Nephron (organoid): ENCODE measurements at regions not wholly inside any gene's neighbourhood (a gene's known extent, or its start where the extent isn't known, plus 50 kb on each side); places are given as distances from the start of the nearest gene placed in this dataset.
"Not testable (repeated sequence)": the region's sequence is repeated elsewhere in the genome, so short reads cannot be mapped to it uniquely, and the experiment has no call there.

Experiments
- H3K27ac Mint-ChIP-seq, 3 experiments: 2 replicates each; pipeline ENCODE4 v1.8.0; 2020; ENCODE audit warnings: mixed read lengths in 3 of 3, mild to moderate bottlenecking in 2 of 3, moderate library complexity in 1 of 3
- H3K27me3 Mint-ChIP-seq: 2 replicates; pipeline ENCODE4 v1.8.0; 2021; ENCODE audit warnings: low read depth, mild to moderate bottlenecking, moderate library complexity, mixed read lengths
- H3K36me3 Mint-ChIP-seq: 2 replicates; pipeline ENCODE4 v1.8.0; 2020; ENCODE audit warnings: low read depth, mixed read lengths
- H3K4me1 Mint-ChIP-seq: 2 replicates; pipeline ENCODE4 v1.8.0; 2020; ENCODE audit warnings: mixed read lengths
- H3K4me3 Mint-ChIP-seq, 3 experiments: 2 replicates each; pipeline ENCODE4 v1.8.0; 2020; ENCODE audit warnings: mild to moderate bottlenecking in 3 of 3, mixed read lengths in 3 of 3, moderate library complexity in 2 of 3
- H3K9me3 Mint-ChIP-seq: 2 replicates; pipeline ENCODE4 v1.8.0; 2020; ENCODE audit warnings: mixed read lengths
- TF ChIP-seq, protein P1 (sequence below), 3 experiments: fragments of 200-600 bp; sonication (generic); IDR thresholded peaks; one replicate each; pipeline ENCODE4 v1.5.0; 2021; ENCODE audit warnings: antibody characterized with exemption in 3 of 3; ENCODE audit not compliant: unreplicated experiment in 3 of 3

DNA sequence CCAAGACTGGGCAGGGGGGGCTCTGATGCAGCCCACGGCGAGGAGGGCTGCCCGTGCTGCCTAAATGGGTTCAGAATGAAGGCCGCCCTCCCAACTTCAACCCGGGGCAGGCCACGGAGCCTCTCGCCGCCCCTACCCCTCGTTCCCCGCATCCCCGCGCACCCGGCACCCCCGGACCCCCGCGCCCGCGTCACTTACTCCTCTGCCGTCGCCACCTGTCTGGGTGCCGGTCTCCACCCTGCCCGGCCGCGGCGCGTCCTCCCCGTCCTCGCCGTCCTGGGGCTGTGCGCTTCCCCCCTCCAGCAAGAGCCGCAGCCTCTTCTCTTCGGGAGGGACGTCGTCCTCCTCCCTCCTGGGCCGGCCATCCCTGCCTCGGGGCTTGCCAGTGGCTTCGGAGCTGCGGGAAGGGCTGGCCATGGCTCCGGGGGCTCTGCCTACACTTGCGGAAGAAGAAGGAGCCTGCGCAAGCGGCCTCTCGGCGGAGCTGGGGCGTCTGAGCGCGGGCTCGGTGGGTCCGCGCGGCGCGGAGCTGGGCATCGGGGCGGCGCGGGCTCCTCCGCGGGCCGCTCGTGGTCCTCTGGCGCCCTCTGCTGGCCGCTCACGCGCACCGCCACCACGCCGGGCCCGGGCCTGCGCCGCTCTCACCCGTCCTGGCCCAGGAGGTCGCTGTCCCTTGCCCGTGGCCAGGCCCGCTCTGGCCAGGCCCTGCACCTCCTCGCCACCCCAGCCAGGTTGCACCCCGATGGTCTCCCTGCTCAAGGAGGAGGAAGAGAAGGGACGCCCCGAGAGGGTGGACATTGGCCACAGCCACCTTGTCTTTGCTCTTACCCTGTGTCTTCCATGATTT, 59.3 kb upstream of the CLEC6A start:
- not testable (repeated sequence) for H3K4me1 Mint-ChIP-seq
- peaks cover 38% of the 10 kb centered on the region for H3K27me3 Mint-ChIP-seq

GRCh38 chr12:8397378-8397777, 58.4 kb upstream of the CLEC6A start:
- not testable (repeated sequence) for H3K36me3 Mint-ChIP-seq, H3K4me1 Mint-ChIP-seq, H3K27ac Mint-ChIP-seq, H3K4me3 Mint-ChIP-seq, H3K9me3 Mint-ChIP-seq
- peaks cover 33% of the 10 kb centered on the region for H3K27me3 Mint-ChIP-seq

More for the DNA sequence above, 59.3 kb upstream of the CLEC6A start:
- H3K9me3 Mint-ChIP-seq, H3K27ac Mint-ChIP-seq, H3K36me3 Mint-ChIP-seq: not testable (repeated sequence)
- TF ChIP-seq, protein P1, sequence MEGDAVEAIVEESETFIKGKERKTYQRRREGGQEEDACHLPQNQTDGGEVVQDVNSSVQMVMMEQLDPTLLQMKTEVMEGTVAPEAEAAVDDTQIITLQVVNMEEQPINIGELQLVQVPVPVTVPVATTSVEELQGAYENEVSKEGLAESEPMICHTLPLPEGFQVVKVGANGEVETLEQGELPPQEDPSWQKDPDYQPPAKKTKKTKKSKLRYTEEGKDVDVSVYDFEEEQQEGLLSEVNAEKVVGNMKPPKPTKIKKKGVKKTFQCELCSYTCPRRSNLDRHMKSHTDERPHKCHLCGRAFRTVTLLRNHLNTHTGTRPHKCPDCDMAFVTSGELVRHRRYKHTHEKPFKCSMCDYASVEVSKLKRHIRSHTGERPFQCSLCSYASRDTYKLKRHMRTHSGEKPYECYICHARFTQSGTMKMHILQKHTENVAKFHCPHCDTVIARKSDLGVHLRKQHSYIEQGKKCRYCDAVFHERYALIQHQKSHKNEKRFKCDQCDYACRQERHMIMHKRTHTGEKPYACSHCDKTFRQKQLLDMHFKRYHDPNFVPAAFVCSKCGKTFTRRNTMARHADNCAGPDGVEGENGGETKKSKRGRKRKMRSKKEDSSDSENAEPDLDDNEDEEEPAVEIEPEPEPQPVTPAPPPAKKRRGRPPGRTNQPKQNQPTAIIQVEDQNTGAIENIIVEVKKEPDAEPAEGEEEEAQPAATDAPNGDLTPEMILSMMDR (IDR thresholded peaks at IDR 0.05; ENCODE audit: unreplicated experiment in 3 of 3): peak; percentile 67 to 86 (median 77)
- H3K4me3 Mint-ChIP-seq: peak overlapping the region; percentile 65 to 78 (median 75)

DNA sequence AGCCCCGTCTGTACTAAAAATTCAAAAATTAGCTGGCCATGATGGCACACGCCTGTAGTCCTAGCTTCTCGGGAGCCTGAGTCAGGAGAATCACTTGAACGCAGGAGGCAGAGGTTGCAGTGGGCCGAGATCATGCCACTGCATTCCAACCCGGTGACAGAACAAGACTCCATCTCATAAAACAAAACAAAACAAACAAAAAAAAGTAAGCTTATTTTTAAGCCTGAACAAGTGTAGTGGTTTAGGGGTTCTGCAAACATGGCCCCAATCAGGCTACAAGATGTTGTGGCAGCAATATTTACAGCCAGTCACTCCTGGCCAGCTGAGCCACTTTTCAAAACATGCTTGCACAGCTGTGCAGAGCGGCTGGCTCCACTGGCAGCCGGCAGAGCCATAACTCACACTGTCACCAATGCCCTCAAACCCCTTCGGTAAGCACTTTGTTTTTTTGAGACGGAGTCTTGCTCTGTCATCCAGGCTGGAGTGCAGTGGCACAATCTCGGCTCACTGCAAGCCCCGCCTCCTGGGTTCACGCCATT, 56.2 kb upstream of the CLEC6A start:
- H3K9me3 Mint-ChIP-seq, H3K4me3 Mint-ChIP-seq, H3K27ac Mint-ChIP-seq, H3K36me3 Mint-ChIP-seq, H3K4me1 Mint-ChIP-seq: not testable (repeated sequence)
- H3K27me3 Mint-ChIP-seq: peaks cover 21% of the 10 kb centered on the region

- not testable (repeated sequence) for H3K27ac Mint-ChIP-seq, H3K4me3 Mint-ChIP-seq, H3K27me3 Mint-ChIP-seq, H3K4me1 Mint-ChIP-seq, H3K36me3 Mint-ChIP-seq, H3K9me3 Mint-ChIP-seq
Measured at GRCh38 chr12:8403834-8404233, 51.9 kb upstream of the CLEC6A start.

GRCh38 chr12:8404341-8404740, 51.4 kb upstream of the CLEC6A start:
- not testable (repeated sequence) for H3K36me3 Mint-ChIP-seq, H3K27ac Mint-ChIP-seq, H3K27me3 Mint-ChIP-seq, H3K4me1 Mint-ChIP-seq, H3K4me3 Mint-ChIP-seq, H3K9me3 Mint-ChIP-seq
